ENCODE measurements at regions not wholly inside any gene's neighbourhood (a gene's known extent, or its start where the extent isn't known, plus 50 kb on each side); places are given as distances from the start of the nearest gene placed in this dataset.

- DNase-seq (ENCODE audit: low read depth), result no peak
These were observed 124.9 kb upstream of the TLE3 start for GRCh38 chr15:70222606-70223005.

GRCh38 chr15:70220490-70221096 lies 122.9 kb upstream of the TLE3 start:
- no peak for DNase-seq (ENCODE audit: low read depth)

GRCh38 chr15:70219966-70220365 lies 122.2 kb upstream of the TLE3 start:
- DNase-seq (ENCODE audit: low read depth), result no peak

GRCh38 chr15:70219256-70219895 lies 121.7 kb upstream of the TLE3 start:
- no peak for DNase-seq (ENCODE audit: low read depth)

GRCh38 chr15:70217226-70218160 lies 119.8 kb upstream of the TLE3 start:
- DNase-seq (ENCODE audit: low read depth), result no peak

- DNase-seq (ENCODE audit: low read depth), result no peak
These were observed 118.2 kb upstream of the TLE3 start for GRCh38 chr15:70215951-70216350.

- no peak for DNase-seq (ENCODE audit: low read depth)
These were observed 117.4 kb upstream of the TLE3 start for GRCh38 chr15:70214941-70215635.

- DNase-seq (ENCODE audit: low read depth), result no peak
These were observed 116.6 kb upstream of the TLE3 start for GRCh38 chr15:70214276-70214675.

- no peak for DNase-seq (ENCODE audit: low read depth)
These were observed 116.1 kb upstream of the TLE3 start for GRCh38 chr15:70213794-70214193.

- DNase-seq (ENCODE audit: low read depth), result no peak
These were observed 115.2 kb upstream of the TLE3 start for GRCh38 chr15:70212963-70213315.

GRCh38 chr15:70212286-70212962 lies 114.7 kb upstream of the TLE3 start:
- no peak for DNase-seq (ENCODE audit: low read depth)

- no peak for DNase-seq (ENCODE audit: low read depth)
These were observed 112.8 kb upstream of the TLE3 start for GRCh38 chr15:70210528-70210927.

- DNase-seq (ENCODE audit: low read depth), result no peak
These were observed 112.4 kb upstream of the TLE3 start for GRCh38 chr15:70210076-70210475.

- no peak for DNase-seq (ENCODE audit: low read depth)
These were observed 111.8 kb upstream of the TLE3 start for GRCh38 chr15:70209499-70209898.

GRCh38 chr15:70208332-70208731 lies 110.6 kb upstream of the TLE3 start:
- DNase-seq (ENCODE audit: low read depth), result no peak

GRCh38 chr15:70206668-70207067 lies 109.0 kb upstream of the TLE3 start:
- DNase-seq (ENCODE audit: low read depth), result no peak

- DNase-seq (ENCODE audit: low read depth), result no peak
These were observed 106.9 kb upstream of the TLE3 start for GRCh38 chr15:70204652-70205051.

- peak; percentile 25 for DNase-seq (ENCODE audit: low read depth)
These were observed 106.4 kb upstream of the TLE3 start for GRCh38 chr15:70203981-70204560.

GRCh38 chr15:70202756-70203155 lies 105.0 kb upstream of the TLE3 start:
- DNase-seq (ENCODE audit: low read depth), result peak; percentile 61

- no peak for DNase-seq (ENCODE audit: low read depth)
These were observed 103.7 kb upstream of the TLE3 start for GRCh38 chr15:70201425-70201775.

Measured in EH (cell line).